GM19023 (cell line): ENCODE measurements at regions not wholly inside any gene's neighbourhood (a gene's known extent, or its start where the extent isn't known, plus 50 kb on each side); places are given as distances from the start of the nearest gene placed in this dataset.
A peak's percentile ranks its signal among the peaks of the same experiment; 100 is the strongest.
"Not testable (repeated sequence)": the region's sequence is repeated elsewhere in the genome, so short reads cannot be mapped to it uniquely, and the experiment has no call there.

ENCODE experiments used
- ATAC-seq: cut with Tn5 transposase; IDR thresholded peaks from one replicate; pipeline ENCODE4 v1.9.1; 2021; ENCODE audit warnings: mild to moderate bottlenecking, moderate library complexity; ENCODE audit not compliant: unreplicated experiment

- ATAC-seq, result no peak
Measured at GRCh38 chr2:154580767-154581166, 117.7 kb upstream of the KCNJ3 start.

DNA sequence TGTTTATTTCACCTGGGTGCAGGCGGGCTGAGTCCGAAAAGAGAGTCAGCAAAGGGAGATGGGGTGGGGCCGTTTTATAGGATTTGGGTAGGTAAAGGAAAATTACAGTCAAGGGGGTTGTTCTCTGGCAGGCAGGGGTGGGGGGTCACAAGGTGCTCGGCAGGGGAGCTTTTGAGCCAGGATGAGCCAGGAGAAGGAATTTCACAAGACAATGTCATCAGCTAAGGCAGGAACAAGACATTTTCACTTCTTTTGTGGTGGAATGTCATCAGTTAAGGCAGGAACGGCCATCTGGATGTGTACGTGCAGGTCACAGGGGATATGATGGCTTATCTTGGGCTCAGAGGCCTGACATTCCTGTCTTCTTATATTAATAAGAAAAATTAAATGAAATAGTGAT, 115.8 kb upstream of the KCNJ3 start:
- not testable (repeated sequence) for ATAC-seq

DNA sequence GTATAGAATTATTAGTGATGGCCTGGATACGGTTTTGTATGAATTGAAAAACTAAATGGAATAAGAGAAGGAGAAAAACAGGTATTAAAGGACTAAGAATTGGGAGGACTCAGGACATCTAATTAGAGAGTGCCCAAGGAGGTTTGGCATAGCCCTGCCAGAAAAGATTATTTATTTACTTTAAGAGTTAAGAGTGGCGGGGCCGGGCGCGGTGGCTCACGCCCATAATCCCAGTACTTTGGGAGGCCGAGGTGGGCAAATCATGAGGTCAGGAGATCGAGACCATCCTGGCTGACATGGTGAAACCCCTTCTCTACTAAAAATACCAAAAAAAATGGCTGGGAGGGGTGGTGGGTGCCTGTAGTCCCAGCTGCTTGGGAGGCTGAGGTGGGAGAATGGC, 115.2 kb upstream of the KCNJ3 start:
- ATAC-seq, result not testable (repeated sequence)

GRCh38 chr2:154587739-154588138, 110.8 kb upstream of the KCNJ3 start:
- no peak for ATAC-seq

DNA sequence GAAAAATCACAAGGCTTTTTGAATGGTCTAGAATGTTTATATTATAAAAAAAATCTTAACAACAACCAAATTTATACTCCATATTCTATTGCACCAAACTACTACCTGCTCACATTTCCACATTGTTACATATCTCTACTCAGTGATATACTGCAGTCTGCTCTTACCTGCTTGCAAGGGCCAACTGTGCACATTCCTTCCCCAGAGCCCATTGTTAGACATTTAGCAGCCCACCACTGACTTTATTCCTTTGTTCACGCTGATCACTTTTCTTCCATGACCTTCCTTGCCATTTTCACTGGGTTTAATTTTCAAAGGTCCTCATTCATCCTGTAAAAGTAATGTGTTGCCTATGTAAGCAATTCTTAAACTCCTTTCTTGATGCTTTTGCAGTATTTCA, 109.7 kb upstream of the KCNJ3 start:
- no peak for ATAC-seq

- ATAC-seq, result no peak
Measured at GRCh38 chr2:154589514-154589913, 109.0 kb upstream of the KCNJ3 start.

GRCh38 chr2:154591294-154591820, 107.1 kb upstream of the KCNJ3 start:
- no peak for ATAC-seq

DNA sequence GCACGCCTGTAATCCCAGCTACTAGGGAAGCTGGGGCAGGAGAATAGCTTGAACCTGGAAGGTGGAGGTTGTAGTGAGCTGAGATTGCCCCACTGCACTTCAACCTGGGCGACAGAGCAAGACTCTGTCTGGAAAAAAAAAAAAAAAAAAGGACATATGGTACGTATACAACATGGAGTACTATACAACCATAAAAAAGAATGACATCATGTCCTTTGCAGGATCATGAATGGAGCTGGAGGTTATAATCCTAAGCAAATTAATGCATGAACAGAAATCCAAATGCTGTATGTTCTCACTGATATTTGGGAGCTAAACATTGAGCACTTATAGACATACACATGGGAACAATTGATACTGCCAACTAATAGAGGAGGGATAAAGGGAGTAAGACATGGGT, 99.3 kb upstream of the KCNJ3 start:
- no peak for ATAC-seq

GRCh38 chr2:154600927-154601494, 97.5 kb upstream of the KCNJ3 start:
- no peak for ATAC-seq

- ATAC-seq, result no peak
Measured at GRCh38 chr2:154603682-154604081, 94.8 kb upstream of the KCNJ3 start.

- ATAC-seq, result no peak
Measured at GRCh38 chr2:154608438-154608837, 90.1 kb upstream of the KCNJ3 start.

GRCh38 chr2:154614906-154615305, 83.6 kb upstream of the KCNJ3 start:
- no peak for ATAC-seq

DNA sequence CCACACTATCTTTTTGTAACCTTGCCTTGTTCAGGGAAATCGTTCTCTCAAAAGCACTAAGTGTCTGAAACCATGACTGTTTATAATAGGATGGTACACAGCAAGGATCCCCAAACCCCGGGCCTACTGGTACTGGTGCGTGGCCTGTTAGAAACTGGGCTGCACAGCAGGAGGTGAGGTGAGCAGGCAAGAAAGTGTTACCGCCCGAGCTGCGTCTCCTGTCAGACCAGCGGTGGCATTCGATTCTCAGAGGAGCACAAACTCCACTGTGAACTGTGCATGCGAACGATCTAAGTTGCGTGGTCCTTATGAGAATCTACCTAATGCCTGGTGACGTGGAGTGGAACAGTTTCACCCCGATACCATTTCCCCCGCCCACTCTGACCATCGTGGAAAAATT, 81.8 kb upstream of the KCNJ3 start:
- no peak for ATAC-seq

- ATAC-seq, result no peak
Measured at GRCh38 chr2:154620471-154620870, 78.0 kb upstream of the KCNJ3 start.

DNA sequence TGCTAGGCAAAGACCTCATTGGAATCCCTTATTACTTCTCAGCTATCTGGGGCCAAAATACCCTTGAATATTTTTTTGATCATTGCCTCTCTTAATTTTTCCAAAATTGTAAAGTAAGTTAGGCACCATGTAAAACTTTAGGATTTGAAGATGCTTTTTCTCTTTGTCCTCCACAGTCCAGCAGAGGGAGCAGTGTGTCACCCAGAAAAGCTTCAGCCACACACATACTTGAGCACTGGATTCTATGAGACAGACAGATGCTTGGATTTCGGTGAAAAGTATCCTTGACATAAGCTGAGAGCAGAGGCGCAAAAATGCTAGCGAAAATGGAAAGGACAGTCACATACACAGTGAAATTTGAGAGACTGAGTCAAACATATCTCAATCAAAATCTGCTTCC, 74.7 kb upstream of the KCNJ3 start:
- peak; percentile 53 for ATAC-seq

DNA sequence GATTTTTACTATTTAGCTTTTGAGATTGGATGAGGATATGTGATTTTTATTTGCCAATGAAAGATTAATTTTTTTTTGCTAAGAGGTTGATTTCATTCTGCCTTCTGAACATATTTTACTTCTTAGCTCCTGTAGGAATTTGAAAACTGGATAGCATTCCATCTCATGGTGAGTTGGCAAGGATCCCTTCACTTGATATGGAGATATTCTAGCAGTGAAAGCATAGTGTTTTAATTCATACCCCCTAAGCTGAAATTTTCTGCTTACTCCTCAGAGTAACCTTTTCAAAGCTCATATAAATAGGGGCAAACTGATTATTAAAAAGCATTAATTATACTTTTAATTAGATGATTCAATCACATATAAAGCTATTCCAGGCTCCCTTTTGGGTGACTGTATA, 61.0 kb upstream of the KCNJ3 start:
- ATAC-seq, result no peak

DNA sequence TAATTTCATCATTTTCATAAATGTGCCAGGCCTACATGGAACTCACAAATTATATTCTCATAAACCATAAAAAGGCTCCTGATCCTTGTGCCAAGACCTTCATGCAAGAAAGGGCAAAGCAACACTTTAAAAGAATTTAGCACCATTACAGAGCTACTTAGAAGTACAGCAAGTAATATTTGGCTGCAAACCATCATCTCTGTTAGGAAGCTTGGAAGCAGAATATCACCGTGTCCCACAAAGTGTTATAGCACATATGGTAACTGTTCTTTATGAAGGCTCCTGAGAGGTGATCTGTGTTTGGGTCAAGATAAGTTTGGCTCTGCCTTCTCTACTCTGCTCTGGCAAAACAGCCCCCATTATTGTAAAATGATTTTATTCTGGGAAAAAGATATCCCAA, 59.7 kb upstream of the KCNJ3 start:
- no peak for ATAC-seq

- no peak for ATAC-seq
Measured at GRCh38 chr2:154640000-154640399, 58.5 kb upstream of the KCNJ3 start.
